HG02642 (cell line): ENCODE measurements at regions not wholly inside any gene's neighbourhood (a gene's known extent, or its start where the extent isn't known, plus 50 kb on each side); places are given as distances from the start of the nearest gene placed in this dataset.

Experiments used
- ATAC-seq: cut with Tn5 transposase; IDR thresholded peaks from one replicate; pipeline ENCODE4 v1.9.1; 2021; ENCODE audit warnings: mild to moderate bottlenecking; ENCODE audit not compliant: unreplicated experiment, poor library complexity

DNA sequence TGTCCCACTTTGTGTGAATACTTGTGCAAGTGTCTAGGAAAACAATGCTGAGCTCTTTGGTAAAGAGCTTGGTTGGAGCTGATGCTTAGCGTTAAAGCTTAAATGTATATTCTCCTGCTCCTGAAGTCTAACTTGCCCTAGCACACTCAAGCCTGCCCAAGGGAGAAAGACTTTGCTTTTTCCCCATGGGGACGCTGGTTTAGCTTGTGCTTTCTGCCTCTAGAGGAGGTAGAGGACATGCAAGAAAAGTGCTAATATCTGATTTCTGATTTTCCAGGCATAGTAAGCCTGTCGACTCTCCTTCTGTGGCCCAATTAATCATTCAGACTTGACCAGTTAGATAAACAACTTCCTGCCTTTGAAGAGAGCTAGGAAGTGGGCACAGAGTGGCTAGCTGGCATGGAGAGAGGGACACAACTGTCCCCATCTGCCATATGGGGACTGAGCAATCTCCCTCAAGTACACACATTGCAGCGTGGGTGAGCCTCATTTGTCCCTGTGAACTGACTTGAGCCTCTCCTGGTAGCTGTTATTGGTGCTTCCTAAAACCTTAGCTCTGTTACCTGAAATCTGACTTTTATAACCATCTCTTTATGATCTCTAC is 348.4 kb downstream of the BRINP1 start:
- no peak for ATAC-seq

DNA sequence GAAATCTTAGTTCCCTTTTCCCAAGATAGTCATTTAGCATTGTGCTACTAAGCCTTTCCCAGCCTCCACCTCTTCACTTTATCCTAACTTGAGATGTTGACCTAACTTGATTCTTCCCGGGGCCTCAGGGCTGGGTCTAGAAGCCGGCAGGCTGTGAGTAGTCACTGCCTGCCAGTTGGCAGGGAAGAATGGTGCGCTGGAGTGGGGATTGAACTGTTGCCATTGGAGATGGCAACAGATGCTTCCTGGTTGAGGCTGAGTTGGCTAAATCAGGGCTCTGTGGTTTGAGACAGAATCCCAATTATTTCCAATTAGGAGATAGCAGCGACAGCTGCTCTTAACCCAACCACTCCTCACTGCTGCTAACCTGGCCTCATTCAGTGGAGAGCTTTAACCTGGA is 343.1 kb downstream of the BRINP1 start:
- no peak for ATAC-seq

DNA sequence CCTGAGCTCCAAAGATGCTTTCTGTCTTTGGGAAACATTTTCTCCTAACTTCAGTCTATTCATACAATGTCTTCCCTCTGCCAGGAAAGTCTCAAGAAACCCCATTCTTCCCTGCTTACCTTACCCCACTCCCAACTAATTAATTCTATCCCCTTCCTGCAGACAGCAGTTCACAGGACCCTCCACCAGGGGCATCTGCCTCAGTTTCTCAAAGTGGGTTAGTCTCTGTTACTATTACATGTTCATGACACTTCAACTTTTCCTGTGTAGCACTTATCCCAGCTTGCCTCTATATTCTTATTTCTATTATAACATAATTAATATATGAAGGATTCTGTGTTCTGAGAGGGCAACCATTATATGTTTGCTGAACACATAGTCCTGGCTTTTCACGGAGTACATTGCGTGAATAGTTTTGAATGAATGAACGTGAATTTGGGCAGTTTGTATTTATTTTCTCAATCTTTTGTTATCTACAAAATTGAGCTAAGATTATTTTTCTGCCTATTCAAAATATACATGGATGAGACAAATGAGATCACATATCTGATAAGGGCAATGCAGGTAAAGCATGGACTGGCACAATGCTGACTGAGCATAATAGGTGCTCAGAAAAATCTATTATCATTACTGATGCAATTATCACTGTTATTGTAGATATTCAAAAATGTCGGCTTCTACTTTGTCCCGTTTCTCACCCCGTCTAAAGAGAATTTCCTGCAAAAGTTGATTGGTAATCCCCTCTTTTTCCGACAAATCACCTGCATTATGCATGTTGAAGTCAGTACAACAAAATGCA is 341.1 kb downstream of the BRINP1 start:
- ATAC-seq, result no peak

DNA sequence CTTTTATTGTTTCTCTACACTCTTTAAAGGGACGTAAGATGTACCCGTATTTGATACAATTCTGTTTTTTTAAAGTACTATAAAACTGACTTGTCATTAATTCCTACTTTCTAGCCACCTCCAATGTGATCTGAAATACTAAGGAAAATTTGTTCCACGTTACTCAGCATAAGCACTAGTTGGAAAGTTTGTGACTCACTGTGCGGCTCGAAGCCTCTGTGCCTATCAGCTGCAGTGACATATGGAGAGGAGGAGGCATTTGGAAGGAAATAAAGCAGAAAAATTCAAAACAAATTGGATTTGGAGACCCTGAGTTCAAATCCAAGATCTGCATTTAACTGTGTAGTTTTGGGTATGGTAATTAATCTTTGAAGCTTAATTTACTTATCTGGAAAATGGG is 339.3 kb downstream of the BRINP1 start:
- no peak for ATAC-seq

DNA sequence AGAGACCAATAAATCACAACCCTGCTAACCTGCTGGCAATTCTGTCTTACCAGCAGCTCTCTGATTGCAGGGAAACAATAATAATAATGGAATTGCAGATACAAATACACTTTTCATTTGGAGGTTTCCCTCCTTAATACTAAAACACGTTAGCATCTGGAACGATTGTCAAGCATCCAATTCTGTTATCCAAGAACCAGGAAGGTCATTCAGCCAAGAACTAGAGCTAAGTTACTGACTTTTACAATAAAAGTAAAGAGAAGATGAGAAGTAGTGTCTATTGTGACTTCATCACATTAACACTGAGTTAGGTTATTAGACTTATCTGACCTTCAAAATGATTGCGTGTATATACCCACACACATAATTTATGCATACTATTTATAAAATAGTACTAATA is 335.6 kb downstream of the BRINP1 start:
- no peak for ATAC-seq

DNA sequence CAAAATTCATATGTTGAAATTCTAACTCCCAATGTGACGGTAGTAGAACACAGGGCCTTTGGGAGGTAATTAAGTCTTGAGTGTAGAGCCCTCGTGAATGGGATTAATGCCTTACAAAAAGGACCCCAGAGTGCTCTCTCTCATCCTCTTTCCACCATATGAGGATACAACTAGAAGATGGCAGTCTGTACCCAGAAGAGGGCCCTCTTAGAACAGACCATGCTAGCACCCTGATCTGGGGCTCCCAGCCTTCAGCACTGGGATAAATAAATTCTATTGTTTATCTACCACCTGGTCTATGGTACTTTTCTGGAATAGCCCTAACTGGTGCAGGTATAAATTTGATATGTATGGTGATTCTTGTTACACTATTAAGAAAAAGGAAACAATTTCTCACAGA is 332.3 kb downstream of the BRINP1 start:
- no peak for ATAC-seq

DNA sequence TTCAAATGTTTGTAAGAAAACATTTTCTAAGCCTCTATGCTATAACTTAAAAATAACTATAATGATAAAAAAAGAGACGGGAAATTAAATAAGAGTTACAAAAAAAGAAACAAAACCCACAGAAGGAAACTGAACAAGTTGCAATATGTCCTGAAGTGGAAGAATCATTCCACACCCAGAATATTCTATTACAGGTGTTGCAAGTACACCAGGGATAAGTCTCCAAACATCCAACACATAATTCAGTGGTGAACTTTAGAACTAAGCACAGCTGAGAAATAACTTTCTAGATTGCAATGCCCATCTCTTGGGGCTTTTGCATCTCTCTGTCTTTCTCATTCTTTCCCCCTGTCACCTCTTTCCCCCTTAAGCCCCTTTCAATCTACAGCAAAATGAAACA is 325.2 kb downstream of the BRINP1 start:
- no peak for ATAC-seq

DNA sequence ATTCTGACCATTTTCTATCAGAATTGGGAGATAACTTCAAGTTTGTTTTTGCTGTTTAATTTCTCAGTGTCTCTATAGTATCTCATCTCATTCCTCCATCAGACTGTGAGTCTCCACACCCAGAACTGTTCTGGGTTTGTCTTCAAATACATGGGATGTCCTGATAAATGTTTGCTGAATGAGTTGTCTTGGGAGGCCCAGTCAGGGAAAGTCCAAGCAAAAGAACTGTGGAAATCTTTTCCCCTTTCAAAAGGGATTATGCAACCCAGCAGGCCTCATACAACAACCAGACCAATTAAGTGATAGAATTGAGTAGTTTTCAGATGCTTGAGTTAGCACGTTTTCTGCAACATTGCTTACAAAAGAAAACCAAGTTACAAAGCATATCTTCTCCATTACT is 324.4 kb downstream of the BRINP1 start:
- no peak for ATAC-seq

DNA sequence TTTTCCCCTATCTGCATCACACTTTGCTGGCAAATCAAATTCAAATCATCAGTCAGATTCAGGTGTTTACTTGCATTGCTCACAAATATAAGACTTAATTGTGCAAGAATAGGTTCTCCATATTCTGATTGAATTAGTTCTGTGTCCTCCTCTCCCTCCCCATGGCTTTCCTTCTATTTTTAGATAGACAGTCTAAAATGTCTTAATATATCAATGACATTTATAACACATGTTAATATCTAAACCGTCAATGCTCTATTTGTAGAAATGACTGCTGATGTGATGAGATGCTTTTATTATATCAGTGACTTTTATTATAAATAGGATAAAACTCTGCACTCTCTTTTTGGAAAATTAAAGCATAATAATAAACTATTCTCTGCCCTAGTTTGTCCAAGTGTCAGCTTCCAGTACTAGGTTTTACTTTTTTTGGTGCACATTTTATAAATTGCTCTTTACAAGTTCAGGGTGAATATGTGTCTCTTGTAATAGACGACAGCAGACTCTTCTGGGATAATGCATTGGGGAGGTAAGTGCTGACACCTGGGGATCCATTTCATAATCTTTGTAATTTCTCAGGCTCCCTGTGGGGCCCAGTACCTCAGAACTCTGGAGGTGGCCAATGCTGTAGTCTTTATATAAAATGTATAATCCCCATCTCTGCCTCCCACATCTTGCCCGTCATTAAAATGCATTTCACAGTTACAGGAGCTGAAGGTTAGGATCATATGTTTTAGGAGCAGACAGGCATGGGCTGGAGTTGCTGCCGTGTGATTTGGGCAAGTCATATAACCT is 321.5 kb downstream of the BRINP1 start:
- no peak for ATAC-seq

DNA sequence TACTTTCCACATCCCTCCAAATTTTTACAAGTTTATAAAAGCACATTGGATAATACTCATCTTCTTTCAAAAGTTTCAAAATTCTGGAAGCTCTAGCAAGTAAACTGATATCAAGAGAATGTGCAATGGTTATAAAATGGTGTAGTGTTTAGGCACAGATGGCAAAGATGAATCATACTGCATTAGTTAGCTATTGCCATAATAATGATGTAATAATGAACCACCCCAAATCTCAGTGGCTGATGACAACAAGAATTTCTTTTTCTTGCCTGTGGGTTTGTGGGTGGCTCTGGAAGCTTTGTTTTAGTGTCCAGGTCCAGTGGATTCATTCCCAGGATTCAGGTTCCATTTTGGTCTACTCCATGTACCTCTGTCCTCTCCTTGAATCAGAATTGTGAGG is 319.0 kb downstream of the BRINP1 start:
- ATAC-seq, result no peak

DNA sequence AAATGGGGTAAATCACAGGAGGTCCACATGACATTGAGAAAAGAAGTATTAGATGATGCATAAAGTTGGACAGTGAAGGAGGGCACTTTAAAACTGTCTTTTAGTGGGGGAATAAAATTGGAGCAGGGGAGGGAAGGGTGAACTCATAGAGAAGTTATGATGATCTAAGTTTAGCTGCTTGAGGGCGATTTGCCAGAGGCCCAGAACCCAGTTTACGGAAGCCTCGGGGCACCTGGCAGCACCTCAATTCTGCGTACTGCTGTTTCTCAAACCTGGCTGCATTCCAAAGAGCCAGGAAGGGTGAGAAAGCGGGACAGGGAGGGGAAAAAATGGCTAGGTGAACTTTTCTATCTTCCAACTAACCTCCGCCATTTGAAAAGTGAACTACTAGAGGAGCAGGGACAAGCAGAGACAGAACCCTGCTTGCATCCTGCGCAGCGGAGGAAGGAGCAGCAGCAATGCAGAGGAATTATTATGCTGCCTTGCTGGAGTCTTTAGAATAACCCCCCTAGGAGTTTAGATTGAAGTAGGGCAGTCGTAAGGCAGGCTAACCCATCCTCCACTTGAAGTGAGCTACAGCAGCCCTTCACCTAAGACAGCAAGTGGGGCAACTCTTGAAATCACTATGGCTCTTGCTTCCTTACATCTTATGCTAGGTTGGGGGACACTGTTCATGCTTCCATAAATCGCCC is 316.8 kb downstream of the BRINP1 start:
- no peak for ATAC-seq

DNA sequence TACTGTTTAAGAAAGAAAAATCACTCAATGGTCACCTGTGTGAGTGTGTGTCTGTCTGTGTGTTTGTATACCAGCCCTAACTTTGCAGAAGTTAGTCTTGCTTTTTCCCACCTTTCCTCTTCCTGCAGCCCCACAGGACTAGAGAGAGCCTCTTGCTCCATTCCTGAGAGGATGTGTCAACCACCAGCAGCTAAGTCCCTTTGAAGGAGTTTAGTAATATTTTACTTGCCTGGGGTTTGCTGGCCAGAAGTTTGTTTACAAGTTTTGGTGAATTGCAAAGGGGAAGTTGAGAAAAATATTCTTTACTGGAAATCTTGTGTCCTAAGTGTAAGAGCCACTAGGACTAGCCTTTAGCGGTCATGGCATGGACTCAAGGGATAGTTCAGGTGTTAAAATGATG is 316.2 kb downstream of the BRINP1 start:
- ATAC-seq, result no peak

DNA sequence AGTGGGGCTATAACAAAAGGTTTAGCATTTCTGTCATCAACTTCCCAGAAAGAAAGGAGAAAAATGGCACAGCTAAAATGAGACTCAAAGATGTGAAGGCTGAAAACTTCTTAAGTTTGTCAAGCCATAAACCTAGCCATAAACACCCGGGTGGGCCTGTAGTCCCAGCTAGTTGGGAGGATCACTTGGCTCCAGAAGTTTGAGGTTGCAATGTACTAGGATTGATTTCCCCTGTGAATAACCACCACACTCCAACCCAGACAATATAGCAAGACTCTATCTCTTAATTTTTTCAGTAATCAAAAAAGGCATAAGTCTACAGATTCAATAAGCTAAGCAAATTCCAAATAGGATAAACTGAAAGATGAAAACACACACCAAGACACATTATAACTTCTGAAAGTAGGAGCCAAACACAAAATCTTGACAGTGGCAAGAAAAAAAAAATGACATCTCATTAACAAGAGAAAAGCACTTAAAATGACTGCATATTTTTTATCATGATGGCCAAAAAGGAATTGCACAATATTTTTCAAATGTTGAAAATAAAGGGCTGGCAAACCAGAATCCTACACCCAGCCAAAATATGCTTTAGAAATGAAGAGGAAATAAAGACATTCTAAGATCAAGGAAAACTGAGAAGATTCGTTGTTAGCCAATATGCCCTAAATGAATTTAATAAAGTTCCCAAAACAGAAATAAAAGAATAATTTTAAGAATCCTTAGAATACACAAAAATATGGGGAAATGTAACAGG is 308.4 kb downstream of the BRINP1 start:
- ATAC-seq, result no peak

DNA sequence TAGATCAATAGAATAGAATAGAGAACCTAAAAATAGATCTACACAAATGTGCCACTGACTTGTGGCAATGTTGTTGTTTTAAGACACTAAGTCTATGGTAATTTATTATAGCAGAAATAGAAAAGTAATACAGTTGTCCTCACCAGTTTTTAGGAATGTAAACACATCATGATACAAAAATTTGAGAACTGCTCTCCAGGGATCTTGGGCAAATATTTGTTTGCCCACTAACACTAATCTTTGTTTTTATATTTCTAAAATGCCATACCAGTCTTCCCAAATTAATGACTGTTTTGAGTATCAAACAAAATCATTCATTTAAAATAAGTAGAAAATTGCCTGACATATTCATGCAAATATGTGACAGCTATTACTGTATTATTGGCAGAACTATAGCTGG is 297.6 kb downstream of the BRINP1 start:
- no peak for ATAC-seq

DNA sequence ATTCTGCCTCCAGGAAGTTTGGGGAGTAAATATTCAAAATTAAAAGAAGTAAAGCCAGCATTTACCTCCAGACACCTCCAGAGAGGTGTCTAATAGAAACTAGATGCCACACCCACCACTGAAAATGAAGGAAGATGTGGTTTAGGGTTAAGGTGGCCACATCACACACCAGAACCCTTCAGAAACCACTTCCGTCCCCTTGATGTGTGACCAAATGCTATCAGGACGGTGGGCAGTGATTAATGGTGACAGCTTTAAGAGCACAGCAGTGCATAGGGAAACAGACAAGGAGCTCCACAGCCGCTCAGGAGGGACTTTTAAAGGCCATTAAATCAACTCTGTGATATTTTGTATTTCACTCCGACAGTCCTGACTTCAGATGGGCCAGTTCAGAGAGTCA is 295.2 kb downstream of the BRINP1 start:
- ATAC-seq, result no peak

DNA sequence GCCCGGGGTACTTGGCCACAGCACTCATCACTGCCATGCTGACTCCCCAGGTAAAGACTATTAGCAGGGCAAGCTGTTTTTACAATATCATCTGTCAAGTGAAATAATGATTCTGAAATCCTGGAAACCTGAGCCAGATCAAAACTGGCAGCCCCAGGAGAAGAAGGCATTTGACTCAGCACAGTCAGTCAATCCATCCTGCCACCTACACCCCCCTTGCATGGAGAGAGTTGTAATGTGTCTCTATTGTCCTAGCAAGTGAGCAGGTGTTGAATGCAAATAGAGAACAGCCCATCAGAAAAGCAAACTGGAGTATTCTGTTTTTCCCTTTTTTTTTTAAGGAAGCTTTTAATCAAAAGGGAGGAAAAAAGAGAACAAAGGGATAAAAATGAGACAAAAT is 291.2 kb downstream of the BRINP1 start:
- no peak for ATAC-seq

DNA sequence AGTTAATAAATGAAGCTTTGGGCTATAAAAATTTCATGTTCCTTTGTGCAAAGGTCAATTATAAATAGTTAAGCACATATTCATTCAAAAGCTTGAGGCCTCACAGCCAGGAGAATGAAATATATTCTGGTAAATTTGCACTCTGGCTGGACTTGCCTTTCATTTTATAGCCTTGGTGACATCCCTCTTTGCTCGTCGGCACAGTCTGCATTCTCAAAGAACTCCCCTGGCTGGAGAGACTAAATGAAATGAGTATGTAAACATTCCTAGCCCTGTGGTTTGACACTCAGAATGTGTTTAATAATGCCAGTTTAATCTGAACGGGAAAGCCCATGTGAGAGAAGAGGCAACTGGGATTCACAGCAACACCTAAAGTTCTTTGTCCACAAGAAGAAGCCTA is 285.6 kb downstream of the BRINP1 start:
- ATAC-seq, result no peak

DNA sequence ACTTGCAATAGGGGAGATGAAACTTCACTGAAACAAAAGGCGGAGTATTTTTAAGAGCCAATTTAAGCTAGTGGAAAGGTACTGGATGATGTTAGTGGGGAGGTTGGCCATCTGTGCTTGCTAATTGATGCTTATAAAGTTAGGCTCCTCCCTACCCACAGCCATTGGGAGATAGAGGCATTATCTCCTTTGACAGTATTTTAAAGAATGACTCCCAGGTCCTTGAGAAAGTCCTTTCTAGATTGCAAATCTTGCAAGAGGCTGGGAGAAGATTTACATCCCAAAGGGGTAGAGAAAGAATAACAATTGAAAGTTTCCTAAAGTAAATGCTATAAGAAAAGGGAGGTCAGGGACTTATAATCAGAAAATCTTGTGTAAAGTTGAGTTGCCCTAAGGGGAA is 282.6 kb downstream of the BRINP1 start:
- no peak for ATAC-seq

DNA sequence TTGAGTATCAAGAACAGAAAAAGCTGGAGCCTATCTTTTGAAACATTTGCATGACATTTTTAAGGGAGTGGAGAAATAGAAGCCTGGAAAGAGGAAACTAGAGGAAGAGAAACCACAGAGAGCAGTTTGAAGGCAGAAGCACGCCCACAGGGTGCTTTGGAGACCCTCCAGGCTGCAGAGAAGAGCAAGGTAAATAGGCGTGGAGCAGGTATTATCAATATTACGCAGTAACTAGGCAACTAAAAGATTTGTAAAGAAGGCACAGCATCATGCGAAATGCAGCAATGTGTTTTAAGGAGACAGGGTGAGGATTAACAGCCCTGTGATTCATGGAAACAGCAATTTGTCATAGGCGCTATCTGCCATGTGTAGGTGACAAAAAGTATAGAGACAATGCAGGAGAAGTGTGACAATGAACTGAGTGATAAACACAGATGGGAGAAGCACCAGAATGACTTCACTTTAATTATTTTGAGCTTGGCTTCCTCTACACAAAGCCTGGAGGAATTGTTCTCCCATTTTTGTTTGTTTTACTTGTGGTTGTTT is 281.2 kb downstream of the BRINP1 start:
- ATAC-seq, result no peak

DNA sequence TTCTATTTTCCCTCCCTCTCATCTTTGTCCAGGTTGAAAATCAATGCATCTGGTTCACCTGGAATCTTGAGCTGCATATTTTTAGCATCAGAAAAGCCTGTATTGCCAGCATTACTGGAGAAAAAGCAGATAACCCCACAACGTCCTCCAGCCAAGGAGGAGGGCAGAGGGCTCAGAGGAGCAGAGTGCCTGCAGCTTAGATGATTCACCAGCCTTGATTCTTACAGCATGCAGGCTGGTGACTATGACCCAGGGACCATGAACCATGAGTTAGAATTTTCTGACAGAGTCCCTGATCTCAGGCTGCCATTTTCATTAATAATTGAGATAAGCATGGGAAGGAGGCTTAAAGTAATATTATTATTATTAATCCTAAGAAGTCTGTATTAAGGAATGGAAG is 278.2 kb downstream of the BRINP1 start:
- ATAC-seq, result no peak
